ENCODE measurements at regions not wholly inside any gene's neighbourhood (a gene's known extent, or its start where the extent isn't known, plus 50 kb on each side); places are given as distances from the start of the nearest gene placed in this dataset.
"Not testable (repeated sequence)": the region's sequence is repeated elsewhere in the genome, so short reads cannot be mapped to it uniquely, and the experiment has no call there.

DNA sequence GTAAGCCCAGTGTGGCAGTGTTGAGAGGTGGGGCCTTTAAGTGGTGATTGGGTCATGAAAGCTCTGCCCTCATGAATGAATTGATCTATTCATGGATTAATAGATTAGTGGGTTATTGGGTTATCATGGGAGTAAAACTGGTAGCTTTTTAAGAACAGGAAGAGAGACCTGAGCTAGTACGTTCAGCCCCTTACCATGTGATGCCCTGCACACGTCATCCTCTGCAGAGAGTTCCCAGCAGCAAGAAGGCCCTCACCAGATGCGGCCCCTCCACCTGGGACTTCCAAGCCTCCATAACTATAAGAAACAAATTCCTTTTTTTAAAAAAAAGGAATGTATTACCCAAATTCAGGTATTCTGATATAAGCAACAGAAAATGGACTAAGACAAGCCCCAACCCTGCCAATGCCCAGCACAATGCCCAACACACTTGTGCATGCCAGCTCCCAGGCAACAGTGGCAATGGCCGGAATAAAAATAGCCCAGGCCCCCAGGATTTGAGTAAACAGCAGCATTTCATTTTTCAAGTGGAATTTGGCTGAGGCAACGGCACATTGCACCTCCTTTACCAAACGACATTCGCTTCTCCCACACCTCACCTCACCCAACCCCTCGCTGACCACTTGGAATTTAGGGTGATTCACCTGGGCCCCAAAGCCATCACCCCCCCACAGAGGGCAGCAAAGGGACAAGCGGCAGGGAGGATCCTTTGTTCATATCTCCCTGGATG is 215.9 kb downstream of the TOMM20 start:
- no peak overlapping the region for H3K4me3 ChIP-seq
- DNase-seq (no peak), ATAC-seq (peak in 4 of 8 donors; percentile 18 to 34 (median 24))
- H3K36me3 ChIP-seq: no peaks in the 10 kb centered on the region
- TF ChIP-seq, protein P1, sequence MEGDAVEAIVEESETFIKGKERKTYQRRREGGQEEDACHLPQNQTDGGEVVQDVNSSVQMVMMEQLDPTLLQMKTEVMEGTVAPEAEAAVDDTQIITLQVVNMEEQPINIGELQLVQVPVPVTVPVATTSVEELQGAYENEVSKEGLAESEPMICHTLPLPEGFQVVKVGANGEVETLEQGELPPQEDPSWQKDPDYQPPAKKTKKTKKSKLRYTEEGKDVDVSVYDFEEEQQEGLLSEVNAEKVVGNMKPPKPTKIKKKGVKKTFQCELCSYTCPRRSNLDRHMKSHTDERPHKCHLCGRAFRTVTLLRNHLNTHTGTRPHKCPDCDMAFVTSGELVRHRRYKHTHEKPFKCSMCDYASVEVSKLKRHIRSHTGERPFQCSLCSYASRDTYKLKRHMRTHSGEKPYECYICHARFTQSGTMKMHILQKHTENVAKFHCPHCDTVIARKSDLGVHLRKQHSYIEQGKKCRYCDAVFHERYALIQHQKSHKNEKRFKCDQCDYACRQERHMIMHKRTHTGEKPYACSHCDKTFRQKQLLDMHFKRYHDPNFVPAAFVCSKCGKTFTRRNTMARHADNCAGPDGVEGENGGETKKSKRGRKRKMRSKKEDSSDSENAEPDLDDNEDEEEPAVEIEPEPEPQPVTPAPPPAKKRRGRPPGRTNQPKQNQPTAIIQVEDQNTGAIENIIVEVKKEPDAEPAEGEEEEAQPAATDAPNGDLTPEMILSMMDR (IDR thresholded peaks at IDR 0.05): peak in 7 of 9 donors; percentile 11 to 52 (median 26)
- H3K27ac ChIP-seq: peak overlapping the region; percentile 50 to 85 (median 68)
- H3K27me3 ChIP-seq: no peaks in the 10 kb centered on the region
- H3K9me3 ChIP-seq: peaks cover 0 to 5% (median 0%) of the 10 kb centered on the region in 11 donors
- intact Hi-C loops (cut with DNase I): loop anchor here in 5 of 10 donors (5.0 to 10.0 kb wide), 4 partner anchors 162 to 378 kb away; no protein-coding TSS in a partner anchor
- 51 to 58% methylated on average over 9 of the region's 9 CpGs for WGBS, 2 donors
- H3K4me1 ChIP-seq: peaks cover 17 to 86% (median 61%) of the 10 kb centered on the region in 9 donors

DNA sequence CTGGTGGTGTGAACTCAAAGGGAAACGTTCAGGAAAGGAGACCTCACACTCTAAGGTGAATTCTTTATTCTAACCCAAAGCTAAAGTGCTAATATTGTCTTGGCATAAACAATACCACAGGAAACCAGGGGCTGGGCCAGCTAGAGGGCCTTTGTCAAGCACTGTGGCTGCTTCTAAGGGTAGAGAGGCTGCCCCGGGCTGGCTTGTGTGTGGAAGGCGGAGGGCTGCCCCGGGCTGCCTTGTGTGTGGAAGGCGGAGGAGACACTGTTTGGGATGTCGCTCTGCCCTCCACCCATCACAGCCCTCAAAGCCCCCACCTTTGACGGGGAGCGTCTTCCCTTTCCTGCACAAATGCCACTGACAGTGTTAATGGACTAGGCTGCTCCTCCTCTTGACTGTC is 216.8 kb downstream of the TOMM20 start:
- TF ChIP-seq, protein P1 (IDR thresholded peaks at IDR 0.05): no peak
- H3K27me3 ChIP-seq: no peaks in the 10 kb centered on the region
- ATAC-seq: peak; percentile 26 to 67 (median 57)
- DNase-seq: peak in 1 of 2 donors; percentile 56
- no peaks in the 10 kb centered on the region for H3K36me3 ChIP-seq
- intact Hi-C loops (cut with DNase I): loop anchor here in 5 of 10 donors (5.0 to 10.0 kb wide), 4 partner anchors 163 to 377 kb away; no protein-coding TSS in a partner anchor
- peak overlapping the region; percentile 5 to 85 (median 68) for H3K27ac ChIP-seq
- H3K4me3 ChIP-seq: no peak overlapping the region
- WGBS, 2 donors: 61 to 64% methylated on average over 8 of the region's 8 CpGs
- peaks cover 19 to 85% (median 61%) of the 10 kb centered on the region in 9 donors for H3K4me1 ChIP-seq
- no peaks in the 10 kb centered on the region for H3K9me3 ChIP-seq

GRCh38 chr1:234911136-234911535 is 217.5 kb downstream of the TOMM20 start:
- H3K4me3 ChIP-seq, H3K36me3 ChIP-seq, H3K27me3 ChIP-seq, DNase-seq, H3K9me3 ChIP-seq, ATAC-seq: not testable (repeated sequence)
- whole genome bisulfite sequencing, 2 donors: 75 to 82% methylated on average over 5 of the region's 5 CpGs
- Histone ChIP-seq H3K27ac (peak overlapping the region in 9 of 10 donors; percentile 22 to 85 (median 70)), H3K4me1 (peaks cover 15 to 78% (median 55%) of the 10 kb centered on the region in 9 donors)
- intact Hi-C loops (cut with DNase I): loop anchor here in 5 of 10 donors (5.0 to 10.0 kb wide), 4 partner anchors 164 to 376 kb away; no protein-coding TSS in a partner anchor

DNA sequence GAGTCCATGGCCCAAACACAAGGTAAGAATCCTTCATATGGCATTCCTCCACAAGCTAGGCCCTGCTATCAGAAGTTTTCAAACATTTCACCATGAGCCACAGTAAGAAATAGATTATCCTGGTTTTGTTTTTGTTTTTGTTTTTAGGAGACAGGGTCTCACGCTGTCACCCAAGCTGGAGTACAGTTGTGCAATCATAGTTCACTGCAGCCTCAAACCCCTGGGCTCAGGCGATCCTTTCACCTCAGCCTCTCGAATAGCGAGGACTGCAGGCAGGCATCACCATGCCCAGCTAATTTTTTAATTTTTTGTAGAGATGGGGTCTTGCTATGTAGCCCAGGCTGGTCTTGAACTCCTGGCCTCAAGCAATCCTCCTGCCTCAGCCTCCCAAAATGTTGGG is 218.8 kb downstream of the TOMM20 start:
- no peak for ATAC-seq
- H3K27ac ChIP-seq: no peak overlapping the region
- no peaks in the 10 kb centered on the region for H3K27me3 ChIP-seq
- no peak overlapping the region for H3K4me3 ChIP-seq
- WGBS, 2 donors: 98 to 100% methylated on average over 4 of the region's 4 CpGs
- no peaks in the 10 kb centered on the region for H3K9me3 ChIP-seq
- TF ChIP-seq, protein P1 (IDR thresholded peaks at IDR 0.05): no peak
- intact Hi-C loops (cut with DNase I): loop anchor here in 5 of 10 donors (5.0 to 10.0 kb wide), 4 partner anchors 165 to 375 kb away; no protein-coding TSS in a partner anchor
- no peak for DNase-seq
- H3K36me3 ChIP-seq: no peaks in the 10 kb centered on the region
- peaks cover 13 to 65% (median 46%) of the 10 kb centered on the region in 9 donors for H3K4me1 ChIP-seq

Measured in heart right ventricle (tissue), 16 donors.